ENCODE measurements at regions not wholly inside any gene's neighbourhood (a gene's known extent, or its start where the extent isn't known, plus 50 kb on each side); places are given as distances from the start of the nearest gene placed in this dataset.
A peak's percentile ranks its signal among the peaks of the same experiment; 100 is the strongest.
"Not testable (repeated sequence)": the region's sequence is repeated elsewhere in the genome, so short reads cannot be mapped to it uniquely, and the experiment has no call there.

GRCh38 chrY:23695664-23696328 is 352.0 kb downstream of the CDY1B start:
- H3K36me3 ChIP-seq (ENCODE audit: control insufficient read depth in 2 of 2, extremely low read depth in 1 of 2, insufficient read depth in 1 of 2, low read length in 1 of 2); H3K27me3 Mint-ChIP-seq; H3K27ac Mint-ChIP-seq; POLR2A ChIA-PET; CTCF ChIA-PET; H3K4me1 Mint-ChIP-seq; H3K27ac ChIP-seq (ENCODE audit: low read length); H3K36me3 Mint-ChIP-seq; DNase-seq; H3K9me3 ChIP-seq; H3K4me1 ChIP-seq (ENCODE audit: control insufficient read depth in 1 of 2, extremely low read depth in 1 of 2, insufficient read depth in 2 of 2, low read length in 2 of 2); H3K4me3 ChIP-seq (ENCODE audit: control insufficient read depth in 1 of 2, extremely low read depth in 1 of 2, low read length in 1 of 2); H3K4me3 Mint-ChIP-seq; H3K27me3 ChIP-seq (replicated peaks in 1 of 2; ENCODE audit: control insufficient read depth in 2 of 2, extremely low read depth in 1 of 2, insufficient read depth in 2 of 2, low read length in 1 of 2); H3K9me3 Mint-ChIP-seq: not testable (repeated sequence)
- ATAC-seq (replicated peaks in 1 of 4) = peak in 2 of 4 experiments; percentile 61 to 76
- no CpG with 5 or more reads among the region's 3 CpGs for WGBS (ENCODE audit: insufficient coverage)

GRCh38 chrY:23681960-23682359 is 365.9 kb downstream of the CDY1B start:
- H3K9me3 ChIP-seq; POLR2A ChIA-PET; CTCF ChIA-PET; H3K27ac Mint-ChIP-seq; H3K4me1 Mint-ChIP-seq; H3K4me3 ChIP-seq (ENCODE audit: control insufficient read depth in 1 of 2, extremely low read depth in 1 of 2, low read length in 1 of 2); DNase-seq; H3K27me3 ChIP-seq (replicated peaks in 1 of 2; ENCODE audit: control insufficient read depth in 2 of 2, extremely low read depth in 1 of 2, insufficient read depth in 2 of 2, low read length in 1 of 2); ATAC-seq (replicated peaks in 1 of 4); H3K36me3 Mint-ChIP-seq; H3K27me3 Mint-ChIP-seq; H3K4me3 Mint-ChIP-seq; H3K4me1 ChIP-seq (ENCODE audit: control insufficient read depth in 1 of 2, extremely low read depth in 1 of 2, insufficient read depth in 2 of 2, low read length in 2 of 2); H3K9me3 Mint-ChIP-seq; H3K27ac ChIP-seq (ENCODE audit: low read length); H3K36me3 ChIP-seq (ENCODE audit: control insufficient read depth in 2 of 2, extremely low read depth in 1 of 2, insufficient read depth in 1 of 2, low read length in 1 of 2): not testable (repeated sequence)
- WGBS (ENCODE audit: insufficient coverage) = no CpG with 5 or more reads among the region's 11 CpGs

GRCh38 chrY:23669858-23670257 is 378.0 kb downstream of the CDY1B start:
- H3K27me3 Mint-ChIP-seq; ATAC-seq (replicated peaks in 1 of 4); H3K4me1 ChIP-seq (ENCODE audit: control insufficient read depth in 1 of 2, extremely low read depth in 1 of 2, insufficient read depth in 2 of 2, low read length in 2 of 2); POLR2A ChIA-PET; CTCF ChIA-PET; H3K9me3 Mint-ChIP-seq; H3K36me3 Mint-ChIP-seq; H3K27ac ChIP-seq (ENCODE audit: low read length); H3K27ac Mint-ChIP-seq; H3K27me3 ChIP-seq (replicated peaks in 1 of 2; ENCODE audit: control insufficient read depth in 2 of 2, extremely low read depth in 1 of 2, insufficient read depth in 2 of 2, low read length in 1 of 2); DNase-seq; H3K4me1 Mint-ChIP-seq; H3K4me3 Mint-ChIP-seq; H3K4me3 ChIP-seq (ENCODE audit: control insufficient read depth in 1 of 2, extremely low read depth in 1 of 2, low read length in 1 of 2); H3K36me3 ChIP-seq (ENCODE audit: control insufficient read depth in 2 of 2, extremely low read depth in 1 of 2, insufficient read depth in 1 of 2, low read length in 1 of 2); H3K9me3 ChIP-seq: not testable (repeated sequence)

GRCh38 chrY:23622313-23622712 is 403.0 kb downstream of the DAZ2 start:
- H3K27ac Mint-ChIP-seq; H3K4me1 ChIP-seq (ENCODE audit: control insufficient read depth in 1 of 2, extremely low read depth in 1 of 2, insufficient read depth in 2 of 2, low read length in 2 of 2); H3K4me3 Mint-ChIP-seq; H3K9me3 Mint-ChIP-seq; H3K4me1 Mint-ChIP-seq; H3K36me3 ChIP-seq (ENCODE audit: control insufficient read depth in 2 of 2, extremely low read depth in 1 of 2, insufficient read depth in 1 of 2, low read length in 1 of 2); H3K36me3 Mint-ChIP-seq; H3K27me3 ChIP-seq (replicated peaks in 1 of 2; ENCODE audit: control insufficient read depth in 2 of 2, extremely low read depth in 1 of 2, insufficient read depth in 2 of 2, low read length in 1 of 2); H3K9me3 ChIP-seq; H3K27ac ChIP-seq (ENCODE audit: low read length); DNase-seq; H3K4me3 ChIP-seq (ENCODE audit: control insufficient read depth in 1 of 2, extremely low read depth in 1 of 2, low read length in 1 of 2); H3K27me3 Mint-ChIP-seq; POLR2A ChIA-PET; ATAC-seq (replicated peaks in 1 of 4); CTCF ChIA-PET: not testable (repeated sequence)
- no CpG with 5 or more reads among the region's 3 CpGs for WGBS (ENCODE audit: insufficient coverage)

- CTCF ChIA-PET; H3K9me3 ChIP-seq; H3K9me3 Mint-ChIP-seq; H3K27ac Mint-ChIP-seq; H3K36me3 ChIP-seq (ENCODE audit: control insufficient read depth in 2 of 2, extremely low read depth in 1 of 2, insufficient read depth in 1 of 2, low read length in 1 of 2); H3K27me3 Mint-ChIP-seq; DNase-seq; H3K4me3 ChIP-seq (ENCODE audit: control insufficient read depth in 1 of 2, extremely low read depth in 1 of 2, low read length in 1 of 2); H3K4me1 ChIP-seq (ENCODE audit: control insufficient read depth in 1 of 2, extremely low read depth in 1 of 2, insufficient read depth in 2 of 2, low read length in 2 of 2); H3K36me3 Mint-ChIP-seq; H3K27me3 ChIP-seq (replicated peaks in 1 of 2; ENCODE audit: control insufficient read depth in 2 of 2, extremely low read depth in 1 of 2, insufficient read depth in 2 of 2, low read length in 1 of 2); H3K4me3 Mint-ChIP-seq; POLR2A ChIA-PET; H3K4me1 Mint-ChIP-seq; H3K27ac ChIP-seq (ENCODE audit: low read length); ATAC-seq (replicated peaks in 1 of 4): not testable (repeated sequence)
- no CpG with 5 or more reads among the region's 4 CpGs for WGBS (ENCODE audit: insufficient coverage)
Observed at GRCh38 chrY:23610449-23610848, 391.1 kb downstream of the DAZ2 start.

- DNase-seq; H3K27me3 Mint-ChIP-seq; H3K9me3 Mint-ChIP-seq; CTCF ChIA-PET; H3K36me3 Mint-ChIP-seq; H3K4me1 Mint-ChIP-seq; POLR2A ChIA-PET; H3K4me3 Mint-ChIP-seq; H3K27ac Mint-ChIP-seq; H3K4me1 ChIP-seq (ENCODE audit: control insufficient read depth in 1 of 2, extremely low read depth in 1 of 2, insufficient read depth in 2 of 2, low read length in 2 of 2); H3K27ac ChIP-seq (ENCODE audit: low read length); H3K36me3 ChIP-seq (ENCODE audit: control insufficient read depth in 2 of 2, extremely low read depth in 1 of 2, insufficient read depth in 1 of 2, low read length in 1 of 2); H3K9me3 ChIP-seq; H3K27me3 ChIP-seq (replicated peaks in 1 of 2; ENCODE audit: control insufficient read depth in 2 of 2, extremely low read depth in 1 of 2, insufficient read depth in 2 of 2, low read length in 1 of 2); H3K4me3 ChIP-seq (ENCODE audit: control insufficient read depth in 1 of 2, extremely low read depth in 1 of 2, low read length in 1 of 2): not testable (repeated sequence)
- ATAC-seq (replicated peaks in 1 of 4) = peak in 1 of 4 experiments; percentile 47
- no CpG with 5 or more reads among the region's 2 CpGs for WGBS (ENCODE audit: insufficient coverage)
Observed at GRCh38 chrY:23596509-23596908, 377.2 kb downstream of the DAZ2 start.

- H3K9me3 ChIP-seq; ATAC-seq (replicated peaks in 1 of 4); CTCF ChIA-PET; H3K27ac Mint-ChIP-seq; H3K4me1 Mint-ChIP-seq; H3K4me1 ChIP-seq (ENCODE audit: control insufficient read depth in 1 of 2, extremely low read depth in 1 of 2, insufficient read depth in 2 of 2, low read length in 2 of 2); H3K27me3 ChIP-seq (replicated peaks in 1 of 2; ENCODE audit: control insufficient read depth in 2 of 2, extremely low read depth in 1 of 2, insufficient read depth in 2 of 2, low read length in 1 of 2); H3K4me3 ChIP-seq (ENCODE audit: control insufficient read depth in 1 of 2, extremely low read depth in 1 of 2, low read length in 1 of 2); H3K4me3 Mint-ChIP-seq; H3K27ac ChIP-seq (ENCODE audit: low read length); POLR2A ChIA-PET; H3K9me3 Mint-ChIP-seq; H3K27me3 Mint-ChIP-seq; H3K36me3 Mint-ChIP-seq; H3K36me3 ChIP-seq (ENCODE audit: control insufficient read depth in 2 of 2, extremely low read depth in 1 of 2, insufficient read depth in 1 of 2, low read length in 1 of 2); DNase-seq: not testable (repeated sequence)
- WGBS (ENCODE audit: insufficient coverage) = no CpG with 5 or more reads among the region's 1 CpG
Observed at GRCh38 chrY:23590243-23590642, 370.9 kb downstream of the DAZ2 start.

Data from T-cell (primary cell).